ENCODE measurements at regions not wholly inside any gene's neighbourhood (a gene's known extent, or its start where the extent isn't known, plus 50 kb on each side); places are given as distances from the start of the nearest gene placed in this dataset.

DNA sequence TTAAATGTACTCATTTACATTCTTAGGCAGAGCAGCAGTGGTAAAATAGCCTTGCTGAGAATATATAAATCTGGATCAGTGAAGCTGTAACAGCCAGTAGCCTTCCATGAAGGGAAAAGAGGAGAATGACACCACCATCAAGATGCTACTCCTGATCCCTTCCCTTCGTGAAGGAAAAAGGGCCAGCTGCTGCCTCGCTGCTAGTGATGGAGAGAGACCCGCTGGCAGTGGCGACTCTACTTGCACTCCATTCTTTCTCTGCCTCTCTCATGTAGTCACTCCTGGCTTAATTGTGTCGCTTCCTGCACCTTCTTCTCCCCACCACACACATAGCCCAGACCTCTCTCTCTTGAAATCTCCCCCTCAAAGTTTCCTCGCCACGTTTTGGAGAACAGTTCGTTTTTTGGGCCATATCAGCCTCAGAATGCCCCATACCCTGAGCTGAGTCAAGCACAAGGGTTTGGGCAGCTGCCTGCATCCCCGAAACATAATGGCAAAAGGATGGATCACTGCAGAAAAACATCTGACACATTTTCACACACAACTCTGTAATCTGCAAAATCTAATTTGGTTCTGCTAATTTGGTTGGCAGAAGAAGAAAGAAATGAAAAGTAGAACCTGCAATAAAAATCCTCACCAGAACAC lies 460.3 kb upstream of the IL12A start:
- no peaks in the 10 kb centered on the region for H3K9me3 ChIP-seq
- no peak overlapping the region for H3K4me3 ChIP-seq
- intact Hi-C loops (cut with DNase I) = no loop called here
- H3K36me3 ChIP-seq = no peaks in the 10 kb centered on the region
- DNase-seq = no peak
- ATAC-seq = no peak
- no peaks in the 10 kb centered on the region for H3K4me1 ChIP-seq
- WGBS (ENCODE audit: insufficient coverage, low coverage, low lambda C conversion rate, missing lambda C conversion rate) = 55% methylated on average over 7 of the region's 9 CpGs
- H3K27ac ChIP-seq = no peak overlapping the region
- no peaks in the 10 kb centered on the region for H3K27me3 ChIP-seq
- no peak for TF ChIP-seq POLR2A (IDR thresholded peaks at IDR 0.05)
- TF ChIP-seq, protein P1, sequence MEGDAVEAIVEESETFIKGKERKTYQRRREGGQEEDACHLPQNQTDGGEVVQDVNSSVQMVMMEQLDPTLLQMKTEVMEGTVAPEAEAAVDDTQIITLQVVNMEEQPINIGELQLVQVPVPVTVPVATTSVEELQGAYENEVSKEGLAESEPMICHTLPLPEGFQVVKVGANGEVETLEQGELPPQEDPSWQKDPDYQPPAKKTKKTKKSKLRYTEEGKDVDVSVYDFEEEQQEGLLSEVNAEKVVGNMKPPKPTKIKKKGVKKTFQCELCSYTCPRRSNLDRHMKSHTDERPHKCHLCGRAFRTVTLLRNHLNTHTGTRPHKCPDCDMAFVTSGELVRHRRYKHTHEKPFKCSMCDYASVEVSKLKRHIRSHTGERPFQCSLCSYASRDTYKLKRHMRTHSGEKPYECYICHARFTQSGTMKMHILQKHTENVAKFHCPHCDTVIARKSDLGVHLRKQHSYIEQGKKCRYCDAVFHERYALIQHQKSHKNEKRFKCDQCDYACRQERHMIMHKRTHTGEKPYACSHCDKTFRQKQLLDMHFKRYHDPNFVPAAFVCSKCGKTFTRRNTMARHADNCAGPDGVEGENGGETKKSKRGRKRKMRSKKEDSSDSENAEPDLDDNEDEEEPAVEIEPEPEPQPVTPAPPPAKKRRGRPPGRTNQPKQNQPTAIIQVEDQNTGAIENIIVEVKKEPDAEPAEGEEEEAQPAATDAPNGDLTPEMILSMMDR (IDR thresholded peaks at IDR 0.05) = no peak

GRCh38 chr3:159532577-159532976 lies 456.1 kb upstream of the IL12A start:
- Histone ChIP-seq H3K4me3 (no peak overlapping the region), H3K4me1 (peaks cover 0 to 9% (median 0%) of the 10 kb centered on the region in 4 donors), H3K9me3 (no peaks in the 10 kb centered on the region), H3K27me3 (no peaks in the 10 kb centered on the region), H3K27ac (no peak overlapping the region), H3K36me3 (no peaks in the 10 kb centered on the region)
- no peak for TF ChIP-seq POLR2A (IDR thresholded peaks at IDR 0.05)
- TF ChIP-seq, protein P1 (IDR thresholded peaks at IDR 0.05) = no peak
- ATAC-seq = no peak
- DNase-seq = no peak
- intact Hi-C loops (cut with DNase I) = no loop called here

DNA sequence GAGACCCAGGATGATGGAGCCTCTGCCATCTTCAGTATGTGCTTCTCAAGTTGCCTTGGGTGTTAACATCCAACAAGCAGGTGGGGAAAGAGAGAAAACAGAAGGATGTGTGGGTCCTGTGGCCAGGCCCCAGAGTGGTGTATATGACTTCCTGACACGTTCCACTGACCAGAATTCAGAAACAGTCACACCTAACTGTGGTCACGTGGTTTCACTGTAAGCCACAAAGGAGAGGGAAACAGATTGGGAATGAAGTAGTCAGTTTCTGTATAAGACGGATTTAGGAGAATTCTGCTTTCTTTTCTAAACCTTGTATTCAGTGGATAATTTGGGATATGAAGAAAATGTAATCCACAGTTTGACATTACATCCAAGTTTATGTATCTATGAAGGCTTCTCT lies 454.1 kb upstream of the IL12A start:
- H3K36me3 ChIP-seq = no peaks in the 10 kb centered on the region
- 63% methylated on average over 3 of the region's 3 CpGs for WGBS (ENCODE audit: insufficient coverage, low coverage, low lambda C conversion rate, missing lambda C conversion rate)
- no peak overlapping the region for H3K4me3 ChIP-seq
- H3K27me3 ChIP-seq = no peaks in the 10 kb centered on the region
- intact Hi-C loops (cut with DNase I) = no loop called here
- no peaks in the 10 kb centered on the region for H3K9me3 ChIP-seq
- DNase-seq (no peak), ATAC-seq (no peak)
- no peak overlapping the region for H3K27ac ChIP-seq
- TF ChIP-seq, protein P1 (IDR thresholded peaks at IDR 0.05) = no peak
- TF ChIP-seq POLR2A (IDR thresholded peaks at IDR 0.05) = no peak
- H3K4me1 ChIP-seq = peaks cover 0 to 17% (median 0%) of the 10 kb centered on the region in 4 donors

DNA sequence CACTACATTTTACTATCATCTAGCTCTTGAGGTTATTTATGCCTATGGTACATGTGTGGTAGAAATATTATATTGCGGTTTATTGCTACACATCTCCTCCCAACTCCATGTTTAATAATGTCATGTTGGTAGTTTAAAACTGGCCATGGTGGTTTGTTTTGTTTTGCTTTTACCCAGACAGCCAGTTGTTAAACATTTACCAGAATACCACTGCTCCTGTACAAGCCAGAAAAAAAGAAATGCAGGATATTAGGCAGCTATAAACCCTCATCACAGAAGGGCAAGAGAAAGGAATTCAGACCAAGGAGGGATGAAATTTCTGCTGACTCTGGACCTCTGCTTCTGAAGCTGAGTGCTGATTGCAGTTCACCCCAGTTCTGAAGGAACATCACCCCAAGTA lies 451.8 kb upstream of the IL12A start:
- intact Hi-C loops (cut with DNase I) = no loop called here
- ATAC-seq (peak; percentile 61 to 78 (median 75)), DNase-seq (no peak)

More for the DNA sequence above, 451.8 kb upstream of the IL12A start:
- Histone ChIP-seq H3K4me1 (peaks cover 0 to 17% (median 0%) of the 10 kb centered on the region in 4 donors), H3K4me3 (no peak overlapping the region), H3K27ac (no peak overlapping the region), H3K36me3 (no peaks in the 10 kb centered on the region), H3K9me3 (no peaks in the 10 kb centered on the region), H3K27me3 (no peaks in the 10 kb centered on the region)
- WGBS (ENCODE audit: insufficient coverage, low coverage, low lambda C conversion rate, missing lambda C conversion rate) = 20% methylated on average over 1 of the region's 1 CpG
- TF ChIP-seq, protein P1 (IDR thresholded peaks at IDR 0.05) = no peak
- no peak for TF ChIP-seq POLR2A (IDR thresholded peaks at IDR 0.05)
